ENCODE measurements at regions not wholly inside any gene's neighbourhood (a gene's known extent, or its start where the extent isn't known, plus 50 kb on each side); places are given as distances from the start of the nearest gene placed in this dataset.
A peak's percentile ranks its signal among the peaks of the same experiment; 100 is the strongest.
"Not testable (repeated sequence)": the region's sequence is repeated elsewhere in the genome, so short reads cannot be mapped to it uniquely, and the experiment has no call there.

- DNase-seq: not testable (repeated sequence)
Measured at GRCh38 chr7:55743454-55743717, 119.2 kb downstream of the SEPTIN14 start.

- not testable (repeated sequence) for DNase-seq
Measured at GRCh38 chr7:55742651-55743453, 119.7 kb downstream of the SEPTIN14 start.

- DNase-seq: not testable (repeated sequence)
Measured at GRCh38 chr7:55741721-55742631, 120.6 kb downstream of the SEPTIN14 start.

GRCh38 chr7:55740633-55741250 is 121.8 kb downstream of the SEPTIN14 start:
- not testable (repeated sequence) for DNase-seq

GRCh38 chr7:55740053-55740452 is 122.5 kb downstream of the SEPTIN14 start:
- not testable (repeated sequence) for DNase-seq

GRCh38 chr7:55736641-55737221 is 125.8 kb downstream of the SEPTIN14 start:
- not testable (repeated sequence) for DNase-seq

- DNase-seq: peak; percentile 34
Measured at GRCh38 chr7:55733241-55734140, 129.1 kb downstream of the SEPTIN14 start.

GRCh38 chr7:55731931-55732330 is 130.6 kb downstream of the SEPTIN14 start:
- no peak for DNase-seq

GRCh38 chr7:55730197-55730596 is 132.4 kb downstream of the SEPTIN14 start:
- DNase-seq: no peak

- no peak for DNase-seq
Measured at GRCh38 chr7:55723621-55723941, 139.0 kb downstream of the SEPTIN14 start.

GRCh38 chr7:55722874-55723620 is 139.5 kb downstream of the SEPTIN14 start:
- DNase-seq: not testable (repeated sequence)

- not testable (repeated sequence) for DNase-seq
Measured at GRCh38 chr7:55721004-55721403, 141.5 kb downstream of the SEPTIN14 start.

GRCh38 chr7:55715247-55715867 is 143.1 kb upstream of the VOPP1 start:
- not testable (repeated sequence) for DNase-seq

- not testable (repeated sequence) for DNase-seq
Measured at GRCh38 chr7:55714370-55714769, 142.1 kb upstream of the VOPP1 start.

- DNase-seq: not testable (repeated sequence)
Measured at GRCh38 chr7:55710312-55710711, 138.0 kb upstream of the VOPP1 start.

GRCh38 chr7:55708028-55708427 is 135.7 kb upstream of the VOPP1 start:
- peak; percentile 74 for DNase-seq

- not testable (repeated sequence) for DNase-seq
Measured at GRCh38 chr7:55707410-55707809, 135.1 kb upstream of the VOPP1 start.

GRCh38 chr7:55706451-55707195 is 134.3 kb upstream of the VOPP1 start:
- not testable (repeated sequence) for DNase-seq

- peak; percentile 24 for DNase-seq
Measured at GRCh38 chr7:55705728-55706450, 133.6 kb upstream of the VOPP1 start.

Data from fibroblast of skin of right biceps (primary cell).